Stimulated activated CD4-positive, alpha-beta T cell treated with anti-CD3 and anti-CD28 coated beads, Interleukin-15, amount 100 ng/mL, for 24 hours (primary cell): ENCODE measurements at regions not wholly inside any gene's neighbourhood (a gene's known extent, or its start where the extent isn't known, plus 50 kb on each side); places are given as distances from the start of the nearest gene placed in this dataset.

ENCODE experiments used
- DNase-seq: peaks from one replicate; pipeline ENCODE4 v3.0.0-alpha.2; 2020

DNA sequence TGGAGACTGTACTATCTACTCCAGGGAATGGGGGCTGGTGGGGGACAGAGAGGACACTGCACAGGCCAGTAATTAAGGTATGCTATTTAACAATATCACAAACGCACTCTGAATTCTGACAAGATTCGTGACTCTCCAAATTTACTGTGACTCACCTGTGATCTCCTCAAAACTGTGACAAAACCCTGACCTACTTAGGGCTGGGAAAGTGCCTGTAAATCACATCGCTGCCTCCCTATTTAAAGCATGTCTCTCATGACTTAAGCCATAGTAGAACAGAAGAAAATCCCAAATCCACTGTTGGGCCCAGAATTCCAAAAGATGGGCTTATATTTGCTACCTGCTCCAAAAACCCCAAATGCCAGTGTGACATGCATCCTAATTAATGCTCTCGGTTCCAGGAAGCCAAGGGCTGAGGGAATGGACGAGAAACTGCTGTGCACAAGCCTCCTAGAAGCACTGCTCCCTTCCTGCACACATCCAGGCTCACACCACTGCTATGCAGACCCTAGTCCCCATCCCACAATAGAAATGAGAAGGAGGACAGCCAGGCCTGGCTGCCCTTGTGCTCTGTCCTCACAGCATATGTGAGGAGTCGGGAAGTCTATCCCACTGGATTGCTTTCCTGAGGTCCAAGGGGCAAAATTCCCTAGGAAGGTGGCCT, 187.7 kb upstream of the CHRNA7 start:
- DNase-seq, result no peak

DNA sequence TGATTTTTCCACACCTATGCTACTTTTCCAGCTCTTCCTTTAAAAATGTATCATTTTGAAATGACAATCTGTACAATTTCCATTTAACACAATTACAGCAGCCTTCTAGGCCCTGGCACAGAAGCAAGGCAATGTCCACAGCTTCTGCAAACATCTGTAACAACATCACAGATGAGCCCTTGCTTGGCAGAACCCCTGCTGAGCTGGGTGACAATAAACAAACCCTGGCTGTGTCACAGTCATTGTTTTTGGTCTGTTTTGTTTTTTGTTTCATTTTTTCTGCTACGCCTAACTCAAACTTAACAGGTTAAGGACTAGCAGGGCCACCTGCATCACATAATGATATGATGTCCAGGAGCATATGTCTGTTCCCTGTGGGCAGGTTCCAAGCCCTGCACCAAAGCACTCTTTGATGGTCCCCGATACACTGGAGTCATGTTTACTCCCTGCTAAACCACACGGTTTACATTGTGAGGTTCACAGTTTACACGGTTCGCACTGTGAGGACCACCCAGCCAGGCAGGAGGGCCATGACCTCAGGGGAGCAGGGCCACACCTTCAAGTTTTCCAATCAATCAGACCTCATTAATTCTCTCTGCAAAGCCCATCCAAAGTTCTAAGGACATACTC, 186.8 kb upstream of the CHRNA7 start:
- DNase-seq, result no peak

DNA sequence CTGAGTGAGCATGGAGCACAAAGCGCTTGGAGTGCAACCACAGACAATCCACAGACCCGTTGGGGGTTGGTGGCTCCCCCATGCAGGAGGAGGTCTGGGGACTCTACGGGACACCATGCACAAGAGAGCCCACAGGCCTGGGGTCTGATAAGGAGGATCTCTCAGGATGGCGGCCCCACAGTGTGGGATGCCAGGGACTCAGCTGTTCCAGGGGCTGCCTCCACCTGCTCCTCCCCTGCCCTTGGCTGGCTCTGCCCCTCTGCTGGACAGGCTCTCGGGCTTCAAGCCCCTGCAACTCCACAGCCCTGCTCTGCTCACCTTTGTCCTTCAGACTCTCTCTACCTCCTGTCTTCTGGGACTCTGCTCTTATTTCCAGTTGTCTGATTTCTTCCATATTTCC, 184.5 kb upstream of the CHRNA7 start:
- DNase-seq, result no peak

DNA sequence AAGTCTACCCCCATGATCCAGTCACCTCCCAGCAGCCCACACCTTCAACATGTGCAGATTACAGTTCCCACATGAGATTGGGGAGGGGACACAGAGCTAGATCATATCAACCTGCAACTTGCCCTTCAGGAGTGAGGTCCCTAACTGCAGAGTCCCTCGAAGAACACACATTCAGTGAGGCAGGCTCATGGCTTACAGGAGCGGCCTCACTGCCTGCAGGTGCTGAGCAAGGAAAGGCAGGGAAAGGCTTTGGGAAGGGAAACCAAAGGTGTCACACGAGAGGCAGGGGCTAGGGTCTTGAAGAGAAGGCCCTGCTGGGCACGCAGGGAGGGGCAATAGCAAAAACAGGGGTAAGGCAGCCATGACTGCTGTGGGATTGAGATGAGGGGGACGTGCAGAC, 182.4 kb upstream of the CHRNA7 start:
- no peak for DNase-seq

DNA sequence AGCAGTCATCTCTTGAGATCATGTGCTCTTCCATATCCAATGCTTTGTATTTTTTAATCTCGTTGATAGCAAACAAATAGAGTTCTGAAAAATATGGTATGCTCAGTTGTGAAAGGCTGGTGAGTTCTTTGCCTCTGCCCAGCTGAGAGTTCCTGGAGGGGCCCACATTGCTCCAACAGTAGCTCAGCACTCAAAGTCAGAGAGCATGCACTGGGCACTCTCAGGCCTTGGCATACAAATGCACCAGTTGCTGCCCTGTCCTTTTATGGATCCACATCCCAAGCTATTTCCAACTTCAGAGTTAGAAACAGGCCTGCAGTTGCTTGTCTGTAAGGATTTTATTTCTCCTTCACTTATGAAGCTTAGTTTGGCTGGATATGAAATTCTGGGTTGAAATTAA, 181.7 kb upstream of the CHRNA7 start:
- DNase-seq, result no peak

DNA sequence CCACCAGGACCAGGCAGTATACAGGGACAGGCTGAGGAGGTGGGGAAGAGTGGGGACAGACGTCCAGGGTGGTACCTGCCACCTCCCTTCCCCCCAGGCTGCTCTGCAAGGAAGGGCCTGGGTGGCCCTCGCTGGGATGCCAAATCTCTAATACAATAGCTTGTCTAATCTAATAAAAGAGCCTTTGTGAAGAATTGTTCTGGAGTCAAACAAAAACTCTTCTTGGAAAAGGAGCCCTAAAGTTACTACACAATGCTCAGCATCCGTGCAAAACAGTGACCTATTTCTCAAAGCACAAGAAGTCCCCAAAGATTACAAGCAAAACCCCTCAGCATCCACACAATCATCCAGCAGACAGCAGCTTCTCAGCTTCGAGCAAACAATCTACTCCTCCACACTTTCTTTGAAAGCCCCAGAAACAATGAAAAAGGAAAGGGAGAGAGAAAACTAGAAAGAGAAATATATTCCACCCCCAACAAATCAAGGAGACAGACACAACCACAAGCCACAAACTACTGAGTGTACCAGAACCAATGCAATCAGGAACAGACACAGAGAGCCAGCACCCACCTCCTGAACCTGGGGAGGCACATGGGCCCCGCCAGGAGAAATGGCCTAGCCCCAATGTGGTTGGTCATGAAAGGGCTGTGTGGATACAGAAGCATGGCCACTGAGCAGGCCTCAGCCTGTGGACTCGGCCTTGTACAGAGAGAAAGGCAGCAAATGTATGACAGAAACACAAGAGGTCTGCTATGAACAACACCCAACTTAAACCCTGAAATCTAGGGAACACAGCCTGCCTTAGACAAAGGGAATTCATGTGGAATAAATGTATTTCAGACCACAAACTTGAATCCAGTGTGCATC, 177.1 kb upstream of the CHRNA7 start:
- no peak for DNase-seq

DNA sequence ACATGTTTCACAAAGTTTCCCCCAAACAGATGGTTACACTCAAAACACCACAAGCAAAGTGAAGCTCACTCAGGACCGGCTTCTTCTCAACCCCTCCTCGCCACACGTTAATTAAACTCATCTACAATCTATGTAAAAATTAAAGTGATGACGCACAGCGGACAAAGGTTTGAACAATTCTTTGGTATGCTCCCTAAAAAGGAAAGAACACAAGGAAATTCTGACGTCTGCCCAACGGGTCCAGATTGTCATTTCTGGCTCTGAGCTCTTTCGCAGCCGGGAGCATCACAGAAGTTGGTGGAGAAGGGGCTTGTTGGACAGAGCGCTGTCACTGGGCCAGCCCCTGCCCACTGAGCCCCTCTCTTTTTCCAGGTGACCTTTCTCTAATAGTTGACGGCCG, 173.7 kb upstream of the CHRNA7 start:
- DNase-seq, result no peak

DNA sequence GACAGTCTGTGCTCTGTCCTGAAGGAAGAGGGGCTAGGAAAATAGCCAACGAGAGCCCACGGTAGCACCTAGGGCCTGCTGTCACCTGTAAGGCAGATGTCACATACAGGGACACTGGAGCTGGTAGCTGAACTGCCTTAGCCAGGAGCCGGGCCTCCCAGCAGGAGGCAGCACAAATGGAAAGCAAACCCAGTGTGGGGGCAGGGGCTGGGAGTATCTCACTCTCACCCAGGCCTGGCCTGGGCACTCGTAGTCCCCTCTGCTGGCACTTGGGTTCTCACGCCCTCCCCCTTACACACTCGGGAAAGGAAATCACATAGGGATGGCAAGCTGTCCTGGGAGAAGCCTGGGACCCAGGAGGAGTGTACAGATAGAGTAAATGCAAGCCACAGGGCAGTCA, 173.1 kb upstream of the CHRNA7 start:
- DNase-seq, result no peak

DNA sequence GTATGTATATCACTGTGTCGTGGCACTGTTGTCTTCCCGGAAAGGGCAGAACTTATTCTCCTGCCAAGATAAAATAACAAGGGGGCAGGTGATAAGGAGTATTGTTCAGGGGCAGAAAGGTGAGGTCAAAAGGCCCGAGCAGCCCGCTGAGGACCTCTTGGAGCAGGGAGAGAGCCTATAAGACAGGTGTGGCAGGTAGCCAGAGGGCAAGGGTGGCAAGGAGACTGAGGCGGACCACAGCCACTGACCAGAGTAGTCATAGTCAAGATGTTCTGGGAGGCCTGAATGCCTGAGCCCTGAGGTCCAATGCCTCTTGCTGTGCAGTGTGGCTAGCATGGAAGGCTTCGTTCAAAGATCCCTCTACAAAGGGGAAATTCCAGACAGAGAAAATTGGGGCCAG, 172.3 kb upstream of the CHRNA7 start:
- DNase-seq, result no peak

DNA sequence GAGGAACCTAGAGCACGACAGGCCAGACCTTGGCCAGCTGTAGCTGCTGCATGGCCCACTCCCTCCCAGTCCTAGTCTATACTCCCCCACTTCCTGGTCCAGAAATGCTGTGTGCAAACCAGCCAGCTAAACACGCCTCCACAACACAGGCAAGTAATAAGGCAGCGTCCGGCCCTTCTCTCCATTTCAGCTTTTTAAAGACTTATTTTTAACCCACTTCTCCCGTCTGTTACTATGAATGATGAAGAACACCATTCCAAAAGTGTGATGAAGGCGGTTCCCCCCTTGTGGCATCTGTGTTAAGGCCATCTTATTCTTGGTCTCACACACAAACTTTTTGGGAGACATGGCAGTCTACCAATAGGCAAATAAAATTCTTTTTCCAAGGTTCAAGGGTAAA, 164.1 kb upstream of the CHRNA7 start:
- DNase-seq, result no peak

DNA sequence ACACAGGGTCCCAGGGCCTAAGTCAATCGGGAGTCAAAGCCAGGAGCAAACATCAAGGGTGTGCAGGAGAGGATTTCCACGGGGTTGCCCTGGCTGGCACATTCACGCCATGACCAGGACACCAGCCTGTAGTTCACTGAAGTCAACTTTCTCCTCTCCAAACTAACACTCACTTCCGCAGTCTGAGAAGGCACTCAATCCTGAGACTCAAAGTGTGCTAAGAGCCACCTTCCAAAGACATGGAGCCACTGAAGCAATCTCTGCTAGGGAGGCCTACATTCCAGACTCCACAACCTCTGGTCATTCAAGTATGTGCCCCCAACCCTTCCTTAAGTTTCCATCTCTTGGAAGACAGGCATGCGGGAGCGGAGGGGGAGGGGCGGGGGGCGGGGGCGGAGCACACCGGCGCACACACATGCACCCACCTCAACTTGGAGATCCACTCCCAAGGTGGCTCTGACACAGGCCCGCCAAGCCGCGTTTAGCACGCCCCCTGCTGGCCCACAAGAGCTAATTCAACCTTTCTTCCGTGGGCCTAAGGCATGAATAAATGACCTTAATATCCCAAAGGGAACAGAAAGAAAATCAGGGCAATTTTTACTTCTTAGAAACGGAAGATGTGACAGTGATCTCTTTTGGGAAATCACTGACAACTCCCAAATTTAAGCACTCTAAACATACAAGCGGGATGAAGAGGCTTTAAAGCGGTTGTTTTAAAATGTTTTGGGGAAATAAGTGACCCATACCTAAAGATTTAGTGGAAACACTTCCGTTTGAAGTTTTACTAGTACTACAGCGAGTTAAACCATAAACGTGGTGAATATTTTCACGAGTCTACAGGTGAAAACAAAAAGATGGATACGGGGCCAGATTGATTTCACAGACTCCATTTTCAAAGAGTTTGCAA, 162.5 kb upstream of the CHRNA7 start:
- DNase-seq, result peak; percentile 69

DNA sequence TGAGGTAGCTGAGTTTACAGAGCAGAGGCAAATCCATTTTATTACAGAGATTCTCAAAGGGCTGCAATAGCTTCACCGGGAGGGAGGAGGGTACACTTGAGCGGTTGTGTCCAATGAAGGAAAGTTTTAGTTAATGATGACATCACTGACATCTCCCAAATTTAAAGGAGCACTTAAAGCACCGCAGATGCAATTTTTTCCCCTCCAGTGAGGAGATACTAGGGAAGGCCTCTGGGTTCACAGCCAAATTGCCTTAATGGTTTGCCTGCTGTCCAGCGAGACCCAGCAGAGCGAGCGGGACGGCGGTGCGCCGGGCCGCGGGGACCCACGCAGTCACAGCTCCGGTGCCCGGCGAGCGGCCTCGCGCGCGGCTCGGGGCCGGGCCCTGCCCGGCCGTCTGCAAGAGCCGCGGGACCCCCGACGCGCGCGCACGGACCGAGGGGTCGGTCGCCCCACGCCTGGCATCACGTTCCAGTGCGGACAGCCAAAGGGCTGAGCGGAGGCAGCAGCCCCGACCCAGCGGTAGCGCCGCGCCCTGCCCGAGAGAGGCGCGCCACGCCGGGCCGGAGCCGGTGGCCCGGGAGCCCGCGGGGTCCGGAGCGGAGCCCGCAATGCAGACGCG, 160.5 kb upstream of the CHRNA7 start:
- DNase-seq, result no peak

DNA sequence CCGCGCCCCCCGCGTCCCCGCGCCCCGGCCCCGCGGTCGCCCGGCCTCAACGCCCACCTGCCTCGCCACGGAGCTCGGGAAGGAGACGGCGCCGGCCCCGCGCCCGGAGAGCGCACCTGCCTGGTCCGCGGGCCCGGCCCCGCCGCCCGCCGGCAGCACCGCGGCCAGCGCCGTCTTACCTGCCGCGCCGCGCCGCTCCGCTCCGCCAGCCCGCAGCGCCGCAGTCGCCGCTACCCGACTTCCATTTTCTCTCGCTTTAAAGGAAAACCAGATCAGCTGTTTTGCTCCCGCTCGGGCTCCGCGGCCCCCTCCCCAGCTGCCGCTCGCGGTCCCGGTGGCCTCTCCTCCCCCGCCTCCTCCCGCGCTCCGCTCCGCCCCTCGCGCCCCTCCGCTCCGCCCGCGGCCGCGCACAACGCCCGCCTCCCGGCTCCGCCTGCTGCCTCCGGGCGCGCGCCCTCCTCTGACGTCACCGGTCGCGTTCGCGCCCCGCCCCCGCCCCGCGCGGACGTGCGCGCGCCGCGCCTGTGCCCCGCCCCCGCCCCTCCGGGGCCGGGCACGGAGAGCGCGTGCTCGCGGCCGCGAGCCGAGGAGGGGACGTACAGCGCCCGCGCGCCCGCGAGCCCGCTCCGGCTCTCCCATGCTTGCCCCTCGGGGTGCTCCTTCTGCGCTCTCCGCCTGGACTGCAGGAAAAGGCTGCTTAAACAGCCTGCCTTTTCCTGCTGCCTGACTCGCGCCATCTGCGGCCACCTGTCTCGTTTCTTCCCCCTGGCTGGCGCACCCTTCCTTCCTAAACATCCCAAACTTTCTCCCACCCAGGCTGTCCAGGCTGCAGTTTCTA, 159.8 kb upstream of the CHRNA7 start, which contains the start of gene OTUD7A:
OTUD7A (minus strand) TSS at position 346 of the 838 bp plus-strand sequence.
- peak; percentile 84 for DNase-seq

DNA sequence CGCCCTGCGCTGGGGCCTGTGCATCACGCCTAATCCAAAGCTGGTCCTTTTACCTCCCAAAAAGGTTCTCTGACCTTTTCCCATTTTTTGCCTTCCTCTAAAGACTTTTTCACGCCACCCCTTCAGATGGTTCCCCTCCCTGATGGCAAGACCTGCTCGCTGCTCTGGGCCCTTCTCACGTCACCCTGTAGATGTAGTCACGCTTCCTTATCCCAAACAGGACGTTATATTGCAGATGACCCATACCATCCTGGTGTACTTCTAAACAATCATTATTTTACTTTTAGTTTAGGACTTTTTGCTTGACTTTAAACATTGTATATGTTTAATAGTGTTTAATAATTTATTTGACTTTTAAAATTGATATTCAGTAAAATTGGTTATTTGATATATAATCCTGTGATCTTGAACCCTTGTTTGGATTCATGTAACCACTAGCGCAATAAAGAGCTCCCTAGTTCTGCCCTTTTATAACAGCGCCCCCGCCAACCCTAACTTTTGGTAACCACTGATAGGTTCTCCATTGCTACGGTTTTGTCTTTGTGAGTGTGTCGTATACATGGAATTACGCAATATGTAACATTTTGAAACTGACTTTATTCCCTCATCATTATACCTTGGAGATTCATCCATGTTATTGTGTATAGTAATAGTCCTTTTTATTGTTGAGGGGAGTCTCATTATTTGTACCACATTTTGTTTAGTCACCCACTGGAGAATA, 159.0 kb upstream of the CHRNA7 start:
- DNase-seq, result no peak

DNA sequence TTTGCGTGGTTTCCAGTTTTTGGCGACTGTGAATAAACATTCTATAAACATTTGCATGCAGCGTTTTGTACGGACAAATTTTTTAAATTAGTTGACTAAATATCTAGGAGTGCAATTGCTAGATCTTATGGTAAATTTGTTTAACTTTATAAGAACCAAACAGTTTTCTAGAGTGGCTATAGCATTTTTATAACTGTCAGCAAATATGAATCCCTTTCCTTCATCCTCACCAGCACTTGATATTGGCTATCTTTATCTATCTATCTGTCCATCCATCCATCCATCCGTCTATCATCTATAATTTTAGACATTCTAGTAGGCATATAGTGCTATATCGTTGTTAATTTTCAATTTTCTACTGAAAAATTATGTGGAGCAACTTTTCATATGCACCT, 158.4 kb upstream of the CHRNA7 start:
- DNase-seq, result no peak

DNA sequence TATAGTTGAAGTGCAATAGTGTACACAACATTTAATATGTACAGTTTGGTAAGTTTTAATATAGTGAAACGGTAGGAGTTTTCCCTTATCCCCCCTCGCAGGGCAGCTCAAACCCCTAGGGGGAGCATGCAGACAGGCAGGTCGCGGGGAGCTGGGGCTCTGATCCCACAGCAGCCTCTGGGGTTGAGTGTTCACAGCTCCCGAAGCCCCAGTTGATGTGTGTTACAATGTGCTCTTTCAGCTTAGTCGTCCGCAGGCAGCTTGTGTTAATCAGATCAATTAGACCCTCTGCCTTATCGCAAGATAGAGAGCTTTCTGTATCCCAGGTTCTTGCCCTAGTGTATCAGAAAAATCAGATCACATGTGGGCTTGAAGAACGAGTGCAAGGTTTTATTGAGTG, 143.1 kb upstream of the CHRNA7 start:
- DNase-seq, result peak; percentile 21

DNA sequence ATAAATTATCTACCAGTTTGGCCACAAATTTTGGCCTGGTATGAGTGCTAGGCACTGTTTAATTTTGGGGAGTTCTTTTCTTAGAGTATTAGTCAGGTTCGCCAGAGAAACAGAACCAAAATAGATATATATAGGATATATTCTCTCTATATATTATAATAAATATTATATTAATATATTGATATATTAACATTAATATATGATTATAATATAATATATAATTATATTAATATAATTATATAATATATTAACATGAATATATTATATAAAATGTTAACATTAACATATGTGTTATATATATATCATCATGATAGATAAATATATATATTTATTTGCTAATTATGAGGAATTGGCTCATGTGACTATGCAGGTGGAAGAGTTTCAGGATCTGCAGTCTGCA, 137.8 kb upstream of the CHRNA7 start:
- DNase-seq, result no peak

DNA sequence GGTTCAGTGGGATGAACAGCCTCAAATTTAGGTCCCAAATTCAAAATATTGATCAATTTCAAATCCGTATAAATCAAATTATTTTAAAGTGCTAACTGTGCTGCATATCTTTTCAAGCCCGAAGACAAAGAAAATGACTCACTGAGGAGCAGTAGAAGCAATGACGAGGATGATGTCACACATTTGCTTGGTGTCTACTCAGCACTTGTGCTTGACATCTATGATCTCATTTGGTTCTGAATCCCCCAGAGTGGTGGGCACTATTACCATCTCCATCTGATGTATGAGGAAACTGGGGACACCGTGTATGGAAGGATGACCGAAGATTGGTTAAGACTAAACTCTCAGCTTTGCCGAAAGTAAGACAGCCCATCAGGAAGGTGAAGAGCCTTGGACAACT, 136.5 kb upstream of the CHRNA7 start:
- no peak for DNase-seq

DNA sequence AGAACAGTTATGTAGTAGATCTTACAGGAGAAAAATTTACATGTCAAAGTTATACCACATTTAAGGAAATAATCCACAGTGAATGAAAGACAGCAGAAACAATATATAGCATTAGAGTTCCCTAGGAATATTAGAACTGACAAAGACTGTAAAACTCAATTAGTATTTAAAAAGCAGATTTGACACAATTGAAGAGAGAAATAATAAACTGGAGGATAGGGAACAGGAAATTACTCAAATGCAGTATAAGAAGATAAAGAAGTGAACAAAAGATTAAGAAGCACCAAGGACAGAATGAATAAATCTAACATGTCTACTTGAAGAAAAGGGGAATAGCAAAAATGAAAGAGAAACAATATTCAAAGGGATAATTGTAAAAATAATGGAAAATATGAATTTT, 132.6 kb upstream of the CHRNA7 start:
- no peak for DNase-seq

DNA sequence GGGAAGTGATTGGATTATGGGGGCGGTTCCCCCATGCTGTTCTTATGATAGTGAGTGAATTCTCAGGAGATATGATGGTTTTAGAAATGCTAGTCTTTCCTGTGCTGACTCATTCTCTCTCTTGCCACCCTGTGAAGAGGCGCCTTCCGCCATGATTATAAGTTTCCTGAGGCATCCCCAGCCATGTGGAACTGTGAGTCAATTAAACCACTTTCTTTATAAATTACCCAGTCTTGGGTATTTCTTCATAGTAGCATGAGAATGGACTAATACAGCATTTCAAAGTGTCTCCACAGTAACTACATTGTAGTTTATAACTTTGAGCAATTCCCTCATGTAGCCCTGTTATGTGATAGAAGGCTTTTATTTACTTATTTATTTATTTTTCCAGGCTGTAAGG, 128.8 kb upstream of the CHRNA7 start:
- DNase-seq, result no peak

DNA sequence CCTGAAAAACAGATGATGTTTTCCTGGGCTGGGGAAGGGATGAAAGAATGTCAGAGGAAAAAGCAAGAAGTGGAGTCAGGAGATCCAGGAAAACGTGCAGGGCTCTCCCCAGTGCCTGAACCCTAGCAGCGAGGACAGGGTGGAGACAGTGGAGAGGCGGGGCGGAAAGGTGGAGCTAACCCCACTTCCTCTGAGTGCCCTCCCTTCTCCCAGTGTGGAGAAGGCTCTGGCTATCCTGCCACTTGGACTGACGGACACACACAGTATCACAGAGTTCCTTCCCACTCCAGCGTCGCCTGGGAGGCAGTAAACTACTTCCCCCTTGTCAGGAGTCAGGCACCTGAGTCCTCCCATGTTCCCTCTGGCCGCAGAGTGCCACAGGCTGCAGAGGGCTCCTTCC, 125.3 kb upstream of the CHRNA7 start:
- no peak for DNase-seq
